PC-3 (cell line): ENCODE measurements at regions not wholly inside any gene's neighbourhood (a gene's known extent, or its start where the extent isn't known, plus 50 kb on each side); places are given as distances from the start of the nearest gene placed in this dataset.

ENCODE experiments used
- CTCF ChIP-seq: fragments of 300-600 bp; sonication (generic); conservative IDR thresholded peaks from 2 replicates; pipeline ENCODE4 v1.5.1; 2017; ENCODE audit warnings: antibody characterized with exemption, low read depth, mild to moderate bottlenecking, low read length
- EZH2phosphoT487 ChIP-seq: fragments of 300-600 bp; sonication (generic); IDR thresholded peaks from 2 replicates; pipeline ENCODE4 v1.6.1; 2018; ENCODE audit warnings: mild to moderate bottlenecking, antibody characterized with exemption, low read length, borderline replicate concordance

- TF ChIP-seq CTCF (no peak), EZH2phosphoT487 (no peak)
Measured at GRCh38 chr13:85997587-85997986, 198.4 kb upstream of the SLITRK6 start.
